HepG2 (cell line): ENCODE measurements at regions not wholly inside any gene's neighbourhood (a gene's known extent, or its start where the extent isn't known, plus 50 kb on each side); places are given as distances from the start of the nearest gene placed in this dataset.
A peak's percentile ranks its signal among the peaks of the same experiment; 100 is the strongest.

Experiments used
- RFX1 ChIP-seq: fragments of 450-650 bp; IDR thresholded peaks from 2 replicates; pipeline ENCODE4 v1.6.1; 2017
- SRSF9 ChIP-seq: fragments of 200-400 bp; formaldehyde crosslinking; IDR thresholded peaks from 2 replicates; pipeline ENCODE4 v1.6.1; 2018; ENCODE audit warnings: borderline replicate concordance, mild to moderate bottlenecking, low read depth, low read length; ENCODE audit not compliant: insufficient read depth, poor library complexity, severe bottlenecking
- SYNCRIP ChIP-seq: fragments of 200-400 bp; formaldehyde crosslinking; IDR thresholded peaks from 2 replicates; pipeline ENCODE4 v1.6.1; 2018; ENCODE audit warnings: mild to moderate bottlenecking, low read depth, low read length; ENCODE audit not compliant: insufficient read depth
- ZBTB7A ChIP-seq: sonication (generic); formaldehyde crosslinking; IDR thresholded peaks from 2 replicates; pipeline ENCODE4 v1.8.0; 2022; ENCODE audit warnings: mild to moderate bottlenecking, missing genetic modification reagents
- ZNF101 ChIP-seq: sonication (generic); formaldehyde crosslinking; IDR thresholded peaks from 2 replicates; pipeline ENCODE4 v1.4.0; 2020; ENCODE audit warnings: mild to moderate bottlenecking, low read depth, missing genetic modification reagents, borderline replicate concordance
- ZNF430 ChIP-seq: sonication (generic); formaldehyde crosslinking; IDR thresholded peaks from 2 replicates; pipeline ENCODE4 v1.9.0; 2021; ENCODE audit warnings: mild to moderate bottlenecking, missing genetic modification reagents
- ZNF44 ChIP-seq: sonication (generic); formaldehyde crosslinking; IDR thresholded peaks from 2 replicates; pipeline ENCODE4 v1.5.1; 2020; ENCODE audit warnings: mild to moderate bottlenecking, missing genetic modification reagents
- ZNF792 ChIP-seq: IDR thresholded peaks from 2 replicates; pipeline ENCODE4 v1.6.1; 2016
- ZSCAN22 ChIP-seq: sonication (generic); formaldehyde crosslinking; IDR thresholded peaks from 2 replicates; pipeline ENCODE4 v1.4.0; 2020; ENCODE audit warnings: mild to moderate bottlenecking, missing genetic modification reagents
- TF ChIP-seq, protein P1 (sequence below): sonication (generic); formaldehyde crosslinking; IDR thresholded peaks from 2 replicates; pipeline ENCODE4 v1.8.1; 2023; ENCODE audit warnings: mild to moderate bottlenecking, missing genetic modification reagents, borderline replicate concordance
- TF ChIP-seq, protein P2 (sequence below): sonication (generic); formaldehyde crosslinking; IDR thresholded peaks from 2 replicates; pipeline ENCODE4 v1.5.0; 2020; ENCODE audit warnings: missing genetic modification reagents
- TF ChIP-seq, protein P3 (sequence below): sonication (generic); formaldehyde crosslinking; IDR thresholded peaks from 2 replicates; pipeline ENCODE4 v1.4.0; 2020; ENCODE audit warnings: missing genetic modification reagents, mild to moderate bottlenecking, borderline replicate concordance
- TF ChIP-seq, protein P4 (sequence below): IDR thresholded peaks from 2 replicates; pipeline ENCODE4 v1.6.1; 2016
- TF ChIP-seq, protein P5 (sequence below), 2 experiments: sonication (generic) in 1 of 2; formaldehyde crosslinking in 1 of 2; IDR thresholded peaks; 2 replicates each; pipeline versions ENCODE4 v1.4.0 to v1.6.1; 2018 to 2020; ENCODE audit warnings: missing genetic modification reagents in 2 of 2, borderline replicate concordance in 1 of 2, low read depth in 1 of 2, mild to moderate bottlenecking in 1 of 2, missing biosample characterization in 1 of 2
- TF ChIP-seq, protein P6 (sequence below): sonication (generic); formaldehyde crosslinking; IDR thresholded peaks from 2 replicates; pipeline ENCODE4 v1.5.0; 2020; ENCODE audit warnings: mild to moderate bottlenecking, missing genetic modification reagents
- TF ChIP-seq, protein P7 (sequence below): IDR thresholded peaks from 2 replicates; pipeline ENCODE4 v1.6.1; 2012; ENCODE audit warnings: low read depth, low read length, improper control_type of control experiment

DNA sequence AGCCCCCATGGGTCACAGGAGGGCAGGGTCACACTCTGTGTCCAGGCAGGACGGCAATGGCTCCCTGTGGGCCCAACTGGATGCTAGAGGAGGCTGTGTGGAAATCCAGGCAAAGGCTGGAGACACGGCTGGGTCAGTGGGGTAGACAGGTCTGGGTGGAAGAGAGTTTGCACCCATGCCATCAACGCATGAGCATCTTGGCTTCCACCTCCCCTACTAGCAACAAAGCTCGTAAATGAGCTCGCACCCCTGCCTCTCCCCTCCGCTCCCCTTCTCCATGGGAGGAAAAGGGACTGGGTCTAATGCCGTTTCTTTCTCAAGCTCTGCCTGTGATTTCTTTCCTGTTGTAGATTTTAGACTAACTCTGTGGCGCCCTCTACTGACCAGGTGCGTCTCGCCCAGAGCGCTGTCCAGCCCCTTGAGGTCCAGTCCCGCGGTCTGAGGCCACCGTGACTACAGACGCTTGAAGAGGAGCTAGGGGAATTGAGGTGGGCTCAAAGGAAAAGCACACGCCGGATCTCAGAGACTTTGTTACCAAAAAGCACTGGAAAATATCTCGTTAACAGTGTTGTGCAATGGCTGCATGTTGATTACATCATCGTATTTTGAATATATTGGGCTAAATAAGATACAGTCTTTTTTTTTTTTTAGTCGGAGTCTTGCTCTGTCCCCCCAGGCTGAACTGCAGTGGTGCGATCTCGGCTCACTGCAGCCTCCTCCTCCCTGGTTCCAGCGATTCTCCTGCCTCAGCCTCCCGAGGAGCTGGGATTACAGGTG is 50.7 kb upstream of the USP29 start (continued):
- TF ChIP-seq, protein P1, sequence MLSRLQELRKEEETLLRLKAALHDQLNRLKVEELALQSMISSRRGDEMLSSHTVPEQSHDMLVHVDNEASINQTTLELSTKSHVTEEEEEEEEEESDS (CRISPR knock-in tag) = no peak
- TF ChIP-seq RFX1 = no peak
- no peak for TF ChIP-seq ZBTB7A (CRISPR knock-in tag)
- TF ChIP-seq, protein P2, sequence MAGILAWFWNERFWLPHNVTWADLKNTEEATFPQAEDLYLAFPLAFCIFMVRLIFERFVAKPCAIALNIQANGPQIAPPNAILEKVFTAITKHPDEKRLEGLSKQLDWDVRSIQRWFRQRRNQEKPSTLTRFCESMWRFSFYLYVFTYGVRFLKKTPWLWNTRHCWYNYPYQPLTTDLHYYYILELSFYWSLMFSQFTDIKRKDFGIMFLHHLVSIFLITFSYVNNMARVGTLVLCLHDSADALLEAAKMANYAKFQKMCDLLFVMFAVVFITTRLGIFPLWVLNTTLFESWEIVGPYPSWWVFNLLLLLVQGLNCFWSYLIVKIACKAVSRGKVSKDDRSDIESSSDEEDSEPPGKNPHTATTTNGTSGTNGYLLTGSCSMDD (CRISPR knock-in tag) = no peak
- TF ChIP-seq ZNF101 (CRISPR knock-in tag) = no peak
- no peak for TF ChIP-seq ZSCAN22 (CRISPR knock-in tag)
- TF ChIP-seq, protein P3, sequence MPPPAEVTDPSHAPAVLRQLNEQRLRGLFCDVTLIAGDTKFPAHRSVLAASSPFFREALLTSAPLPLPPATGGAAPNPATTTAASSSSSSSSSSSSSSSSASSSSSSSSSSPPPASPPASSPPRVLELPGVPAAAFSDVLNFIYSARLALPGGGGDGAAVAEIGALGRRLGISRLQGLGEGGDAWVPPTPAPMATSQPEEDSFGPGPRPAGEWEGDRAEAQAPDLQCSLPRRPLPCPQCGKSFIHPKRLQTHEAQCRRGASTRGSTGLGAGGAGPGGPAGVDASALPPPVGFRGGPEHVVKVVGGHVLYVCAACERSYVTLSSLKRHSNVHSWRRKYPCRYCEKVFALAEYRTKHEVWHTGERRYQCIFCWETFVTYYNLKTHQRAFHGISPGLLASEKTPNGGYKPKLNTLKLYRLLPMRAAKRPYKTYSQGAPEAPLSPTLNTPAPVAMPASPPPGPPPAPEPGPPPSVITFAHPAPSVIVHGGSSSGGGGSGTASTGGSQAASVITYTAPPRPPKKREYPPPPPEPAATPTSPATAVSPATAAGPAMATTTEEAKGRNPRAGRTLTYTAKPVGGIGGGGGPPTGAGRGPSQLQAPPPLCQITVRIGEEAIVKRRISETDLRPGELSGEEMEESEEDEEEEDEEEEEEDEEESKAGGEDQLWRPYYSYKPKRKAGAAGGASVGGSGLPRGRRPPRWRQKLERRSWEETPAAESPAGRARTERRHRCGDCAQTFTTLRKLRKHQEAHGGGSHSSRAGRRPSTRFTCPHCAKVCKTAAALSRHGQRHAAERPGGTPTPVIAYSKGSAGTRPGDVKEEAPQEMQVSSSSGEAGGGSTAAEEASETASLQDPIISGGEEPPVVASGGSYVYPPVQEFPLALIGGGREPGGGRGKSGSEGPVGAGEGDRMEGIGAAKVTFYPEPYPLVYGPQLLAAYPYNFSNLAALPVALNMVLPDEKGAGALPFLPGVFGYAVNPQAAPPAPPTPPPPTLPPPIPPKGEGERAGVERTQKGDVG (CRISPR knock-in tag) = peak; percentile 77; the same call in 1 of the 2 replicates
- no peak for TF ChIP-seq ZNF44 (CRISPR knock-in tag)
- TF ChIP-seq ZNF792 (CRISPR knock-in tag) = peak; percentile 51; the same call in 1 of the 2 replicates
- TF ChIP-seq ZNF430 (CRISPR knock-in tag) = peak; percentile 35; the same call in 1 of the 2 replicates
- TF ChIP-seq, protein P4, sequence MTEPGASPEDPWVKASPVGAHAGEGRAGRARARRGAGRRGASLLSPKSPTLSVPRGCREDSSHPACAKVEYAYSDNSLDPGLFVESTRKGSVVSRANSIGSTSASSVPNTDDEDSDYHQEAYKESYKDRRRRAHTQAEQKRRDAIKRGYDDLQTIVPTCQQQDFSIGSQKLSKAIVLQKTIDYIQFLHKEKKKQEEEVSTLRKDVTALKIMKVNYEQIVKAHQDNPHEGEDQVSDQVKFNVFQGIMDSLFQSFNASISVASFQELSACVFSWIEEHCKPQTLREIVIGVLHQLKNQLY (CRISPR knock-in tag) = no peak
- TF ChIP-seq, protein P5, sequence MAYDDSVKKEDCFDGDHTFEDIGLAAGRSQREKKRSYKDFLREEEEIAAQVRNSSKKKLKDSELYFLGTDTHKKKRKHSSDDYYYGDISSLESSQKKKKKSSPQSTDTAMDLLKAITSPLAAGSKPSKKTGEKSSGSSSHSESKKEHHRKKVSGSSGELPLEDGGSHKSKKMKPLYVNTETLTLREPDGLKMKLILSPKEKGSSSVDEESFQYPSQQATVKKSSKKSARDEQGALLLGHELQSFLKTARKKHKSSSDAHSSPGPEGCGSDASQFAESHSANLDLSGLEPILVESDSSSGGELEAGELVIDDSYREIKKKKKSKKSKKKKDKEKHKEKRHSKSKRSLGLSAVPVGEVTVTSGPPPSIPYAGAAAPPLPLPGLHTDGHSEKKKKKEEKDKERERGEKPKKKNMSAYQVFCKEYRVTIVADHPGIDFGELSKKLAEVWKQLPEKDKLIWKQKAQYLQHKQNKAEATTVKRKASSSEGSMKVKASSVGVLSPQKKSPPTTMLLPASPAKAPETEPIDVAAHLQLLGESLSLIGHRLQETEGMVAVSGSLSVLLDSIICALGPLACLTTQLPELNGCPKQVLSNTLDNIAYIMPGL (CRISPR knock-in tag; IDR thresholded peaks at IDR 0.05; ENCODE audit: borderline replicate concordance in 1 of 2, low read depth in 1 of 2) = peak; percentile 31 to 88; a peak in 3 of 4 replicates
- TF ChIP-seq, protein P6, sequence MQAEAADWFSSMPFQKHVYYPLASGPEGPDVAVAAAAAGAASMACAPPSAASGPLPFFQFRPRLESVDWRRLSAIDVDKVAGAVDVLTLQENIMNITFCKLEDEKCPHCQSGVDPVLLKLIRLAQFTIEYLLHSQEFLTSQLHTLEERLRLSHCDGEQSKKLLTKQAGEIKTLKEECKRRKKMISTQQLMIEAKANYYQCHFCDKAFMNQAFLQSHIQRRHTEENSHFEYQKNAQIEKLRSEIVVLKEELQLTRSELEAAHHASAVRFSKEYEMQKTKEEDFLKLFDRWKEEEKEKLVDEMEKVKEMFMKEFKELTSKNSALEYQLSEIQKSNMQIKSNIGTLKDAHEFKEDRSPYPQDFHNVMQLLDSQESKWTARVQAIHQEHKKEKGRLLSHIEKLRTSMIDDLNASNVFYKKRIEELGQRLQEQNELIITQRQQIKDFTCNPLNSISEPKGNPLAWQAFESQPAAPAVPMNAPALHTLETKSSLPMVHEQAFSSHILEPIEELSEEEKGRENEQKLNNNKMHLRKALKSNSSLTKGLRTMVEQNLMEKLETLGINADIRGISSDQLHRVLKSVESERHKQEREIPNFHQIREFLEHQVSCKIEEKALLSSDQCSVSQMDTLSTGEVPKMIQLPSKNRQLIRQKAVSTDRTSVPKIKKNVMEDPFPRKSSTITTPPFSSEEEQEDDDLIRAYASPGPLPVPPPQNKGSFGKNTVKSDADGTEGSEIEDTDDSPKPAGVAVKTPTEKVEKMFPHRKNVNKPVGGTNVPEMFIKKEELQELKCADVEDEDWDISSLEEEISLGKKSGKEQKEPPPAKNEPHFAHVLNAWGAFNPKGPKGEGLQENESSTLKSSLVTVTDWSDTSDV (CRISPR knock-in tag) = 0 out of 2 replicates have a peak, but pooled peaks have one; percentile 44
- no peak for TF ChIP-seq SYNCRIP
- no peak for TF ChIP-seq SRSF9
- TF ChIP-seq, protein P7, sequence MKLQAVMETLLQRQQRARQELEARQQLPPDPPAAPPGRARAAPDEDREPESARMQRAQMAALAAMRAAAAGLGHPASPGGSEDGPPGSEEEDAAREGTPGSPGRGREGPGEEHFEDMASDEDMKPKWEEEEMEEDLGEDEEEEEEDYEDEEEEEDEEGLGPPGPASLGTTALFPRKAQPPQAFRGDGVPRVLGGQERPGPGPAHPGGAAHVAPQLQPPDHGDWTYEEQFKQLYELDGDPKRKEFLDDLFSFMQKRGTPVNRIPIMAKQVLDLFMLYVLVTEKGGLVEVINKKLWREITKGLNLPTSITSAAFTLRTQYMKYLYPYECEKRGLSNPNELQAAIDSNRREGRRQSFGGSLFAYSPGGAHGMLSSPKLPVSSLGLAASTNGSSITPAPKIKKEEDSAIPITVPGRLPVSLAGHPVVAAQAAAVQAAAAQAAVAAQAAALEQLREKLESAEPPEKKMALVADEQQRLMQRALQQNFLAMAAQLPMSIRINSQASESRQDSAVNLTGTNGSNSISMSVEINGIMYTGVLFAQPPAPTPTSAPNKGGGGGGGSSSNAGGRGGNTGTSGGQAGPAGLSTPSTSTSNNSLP = 0 out of 2 replicates have a peak, but pooled peaks have one; percentile 23
